ENCODE measurements at regions not wholly inside any gene's neighbourhood (a gene's known extent, or its start where the extent isn't known, plus 50 kb on each side); places are given as distances from the start of the nearest gene placed in this dataset.
A peak's percentile ranks its signal among the peaks of the same experiment; 100 is the strongest.
"Not testable (repeated sequence)": the region's sequence is repeated elsewhere in the genome, so short reads cannot be mapped to it uniquely, and the experiment has no call there.

- DNase-seq (ENCODE audit: low spot score) = no peak
Observed at GRCh38 chr5:126056352-126056751, 366.9 kb upstream of the GRAMD2B start.

GRCh38 chr5:126056851-126057622 is 366.2 kb upstream of the GRAMD2B start:
- peak; percentile 74 for DNase-seq (ENCODE audit: low spot score)

DNA sequence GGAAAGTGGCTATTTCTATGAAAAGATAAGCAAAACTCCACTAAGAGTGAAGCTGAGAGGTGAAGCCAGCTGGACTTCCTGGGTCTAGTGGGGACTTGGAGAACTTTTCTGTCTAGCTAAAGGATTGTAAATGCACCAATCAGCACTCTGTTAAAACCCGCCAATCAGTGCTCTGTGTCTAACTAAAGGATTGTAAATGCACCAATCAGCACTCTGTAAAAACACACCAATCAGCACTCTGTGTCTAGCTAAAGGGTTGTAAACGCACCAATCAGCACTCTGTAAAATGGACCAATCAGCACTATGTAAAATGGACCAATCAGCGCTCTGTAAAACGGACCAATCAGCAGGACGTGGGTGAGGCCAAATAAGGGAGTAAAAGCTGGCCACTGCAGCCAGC is 364.8 kb upstream of the GRAMD2B start:
- DNase-seq (ENCODE audit: low spot score) = not testable (repeated sequence)

- no peak for DNase-seq (ENCODE audit: low spot score)
Observed at GRCh38 chr5:126062398-126063221, 360.6 kb upstream of the GRAMD2B start.

- no peak for DNase-seq (ENCODE audit: low spot score)
Observed at GRCh38 chr5:126065061-126065460, 358.1 kb upstream of the GRAMD2B start.

DNA sequence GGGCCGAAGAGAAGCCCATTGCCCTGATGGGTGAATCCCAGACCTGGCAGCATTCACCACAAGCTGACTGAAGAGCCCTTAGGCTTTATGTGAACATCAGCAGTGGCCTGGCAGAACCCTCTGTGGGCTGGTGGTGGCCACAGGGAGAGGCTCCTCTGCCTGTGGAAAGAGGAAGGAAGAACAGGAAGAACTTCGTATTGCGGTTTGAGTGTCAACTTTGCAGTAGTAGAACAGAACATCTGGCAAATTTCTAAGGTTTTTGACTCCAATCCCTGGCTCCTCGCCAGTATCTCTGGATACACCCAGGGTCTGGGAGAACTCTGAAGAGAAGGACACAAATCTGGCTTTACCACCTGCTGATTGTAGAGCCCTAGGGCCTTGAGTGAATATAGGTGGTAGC is 356.4 kb upstream of the GRAMD2B start:
- DNase-seq (ENCODE audit: low spot score) = no peak

GRCh38 chr5:126067404-126067803 is 355.8 kb upstream of the GRAMD2B start:
- no peak for DNase-seq (ENCODE audit: low spot score)

- no peak for DNase-seq (ENCODE audit: low spot score)
Observed at GRCh38 chr5:126069329-126069728, 353.9 kb upstream of the GRAMD2B start.

DNA sequence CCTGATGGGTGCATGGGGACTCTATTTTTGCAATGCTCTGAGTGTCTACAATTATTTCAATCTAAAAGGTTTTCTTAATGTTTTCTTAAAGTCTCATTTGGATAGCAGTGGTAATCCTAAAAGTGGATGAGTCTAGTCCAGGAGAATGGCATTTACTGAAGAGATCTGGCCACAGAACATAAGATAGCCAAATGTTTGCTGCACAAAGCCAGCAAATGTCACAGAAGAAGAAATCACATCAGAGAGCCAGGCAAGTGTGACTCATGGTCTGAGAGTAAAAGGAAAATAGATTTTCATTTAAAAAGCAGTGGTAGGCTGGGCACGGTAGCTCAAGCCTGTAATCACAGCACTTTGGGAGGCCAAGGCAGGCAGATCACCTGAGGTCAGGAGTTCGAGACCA is 352.7 kb upstream of the GRAMD2B start:
- no peak for DNase-seq (ENCODE audit: low spot score)

- no peak for DNase-seq (ENCODE audit: low spot score)
Observed at GRCh38 chr5:126074538-126074937, 348.7 kb upstream of the GRAMD2B start.

DNA sequence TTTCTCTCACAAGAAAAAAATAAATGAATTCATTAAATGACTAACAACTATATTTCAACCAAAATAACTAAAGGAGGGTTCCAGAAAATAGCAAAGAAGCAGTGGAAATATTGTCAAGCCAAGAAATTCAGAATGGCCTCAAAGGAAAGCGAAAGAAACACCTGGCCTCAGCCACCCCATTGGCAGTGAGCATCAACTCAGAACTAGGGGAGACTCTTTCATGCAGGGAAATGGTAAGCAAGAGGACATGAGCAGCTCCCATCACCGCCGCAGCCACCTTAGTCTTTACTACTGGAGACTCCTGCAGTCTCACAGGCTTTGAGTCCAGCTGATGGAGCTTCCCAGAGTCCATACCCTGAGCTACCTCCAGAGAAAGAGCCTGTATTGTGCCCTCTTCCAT is 343.9 kb upstream of the GRAMD2B start:
- DNase-seq (ENCODE audit: low spot score) = no peak

- no peak for DNase-seq (ENCODE audit: low spot score)
Observed at GRCh38 chr5:126081209-126081608, 342.0 kb upstream of the GRAMD2B start.

DNA sequence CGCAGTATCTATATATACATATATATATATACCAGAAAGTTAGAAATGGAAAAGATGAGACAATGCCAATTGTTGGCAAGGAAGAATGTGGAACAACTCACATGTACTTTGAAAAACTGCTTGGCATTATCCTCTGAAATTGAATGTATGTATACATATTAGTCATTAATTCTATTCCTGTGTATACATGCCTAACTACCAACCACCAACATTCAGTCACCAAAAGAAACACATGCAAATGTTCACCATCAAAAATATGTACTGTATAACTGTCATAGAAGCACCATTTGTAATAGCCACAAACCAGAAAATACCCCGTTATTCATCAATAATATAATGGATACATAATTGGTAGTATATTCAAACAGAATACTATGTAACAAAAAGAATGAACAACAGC is 330.2 kb upstream of the GRAMD2B start:
- DNase-seq (ENCODE audit: low spot score) = no peak

GRCh38 chr5:126093718-126094117 is 329.5 kb upstream of the GRAMD2B start:
- no peak for DNase-seq (ENCODE audit: low spot score)

DNA sequence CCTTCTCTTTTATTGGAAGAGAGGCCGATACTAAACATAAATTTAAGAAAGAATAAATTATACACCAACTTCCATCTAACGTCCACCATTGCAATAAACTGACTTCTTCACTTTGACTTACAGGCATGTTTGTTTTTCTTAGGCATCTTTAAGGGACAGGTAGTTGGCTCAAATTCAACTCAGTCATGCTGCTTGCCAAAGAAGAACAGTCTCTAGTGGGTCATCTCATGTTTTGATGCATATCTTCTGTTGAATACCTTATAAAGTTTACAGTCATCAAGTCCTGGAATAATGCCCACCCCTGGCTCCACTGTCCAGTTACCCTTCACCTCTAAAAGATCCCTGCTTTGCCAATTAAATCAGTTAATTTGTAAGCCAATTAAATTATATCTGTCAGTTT is 328.2 kb upstream of the GRAMD2B start:
- no peak for DNase-seq (ENCODE audit: low spot score)

DNA sequence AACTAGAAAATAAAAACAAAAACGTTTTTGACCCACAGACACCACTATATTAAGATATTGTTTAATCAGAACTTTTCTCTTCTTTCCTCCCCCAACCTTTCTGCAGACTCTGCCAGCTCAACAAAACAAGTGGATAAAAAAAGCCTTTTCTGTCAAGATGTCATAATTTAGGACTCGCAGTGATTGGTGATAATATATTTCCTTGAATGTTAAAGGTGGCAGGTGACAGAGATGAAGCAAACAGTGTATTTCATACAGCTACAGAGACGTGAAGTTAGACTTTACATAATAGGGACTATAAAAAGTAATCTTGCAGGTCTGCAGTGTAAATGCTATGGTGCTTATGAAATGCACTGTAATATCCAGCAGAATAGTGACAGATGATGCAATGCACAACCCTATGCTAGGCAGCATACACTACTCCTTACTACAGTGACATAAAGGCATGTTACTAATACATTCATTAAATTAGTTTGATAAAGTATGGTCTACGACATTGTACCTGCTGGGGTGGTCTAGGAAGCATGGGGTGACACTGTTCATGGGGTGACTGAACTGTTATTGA is 326.7 kb upstream of the GRAMD2B start:
- DNase-seq (ENCODE audit: low spot score) = no peak

DNA sequence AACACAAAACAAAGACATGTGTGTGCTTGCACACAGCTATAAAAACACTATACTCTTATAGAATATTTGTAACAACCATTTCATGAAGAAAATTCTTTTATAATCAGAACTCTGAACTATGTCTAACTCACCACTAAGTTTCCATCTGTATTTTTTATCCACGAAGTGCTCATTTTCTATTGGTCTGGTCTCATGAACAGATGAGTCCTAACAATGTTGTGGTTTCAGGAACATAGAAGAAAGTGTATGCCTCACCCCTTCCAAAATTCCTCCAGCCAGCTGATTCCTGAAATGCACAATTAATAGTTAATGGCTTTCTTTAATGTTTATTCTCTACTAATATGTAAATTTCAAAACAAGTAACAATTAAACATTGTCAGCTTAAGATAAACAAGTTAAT is 325.3 kb upstream of the GRAMD2B start:
- DNase-seq (ENCODE audit: low spot score) = no peak

GRCh38 chr5:126098330-126099017 is 324.7 kb upstream of the GRAMD2B start:
- no peak for DNase-seq (ENCODE audit: low spot score)

DNA sequence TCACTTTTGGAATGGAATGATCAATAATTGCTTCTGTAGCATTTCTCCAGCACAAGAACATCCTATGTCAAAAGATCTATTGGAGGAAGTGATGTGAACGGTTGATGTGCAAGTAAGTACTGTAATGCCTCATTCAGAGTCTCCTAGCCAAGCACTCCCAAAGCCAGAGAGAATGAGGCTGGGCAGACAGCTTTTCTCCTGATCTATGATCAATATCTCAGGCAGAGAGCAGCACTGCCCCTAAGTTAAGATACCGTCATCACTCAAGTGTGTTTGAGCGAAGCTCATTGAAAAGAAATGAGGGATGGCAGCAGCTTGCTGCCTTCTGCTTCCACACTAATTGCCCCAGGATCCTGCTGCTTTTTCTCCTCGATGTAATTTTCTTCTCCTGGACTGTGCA is 324.1 kb upstream of the GRAMD2B start:
- no peak for DNase-seq (ENCODE audit: low spot score)

- DNase-seq (ENCODE audit: low spot score) = peak; percentile 35
Observed at GRCh38 chr5:126100767-126101166, 322.4 kb upstream of the GRAMD2B start.

DNA sequence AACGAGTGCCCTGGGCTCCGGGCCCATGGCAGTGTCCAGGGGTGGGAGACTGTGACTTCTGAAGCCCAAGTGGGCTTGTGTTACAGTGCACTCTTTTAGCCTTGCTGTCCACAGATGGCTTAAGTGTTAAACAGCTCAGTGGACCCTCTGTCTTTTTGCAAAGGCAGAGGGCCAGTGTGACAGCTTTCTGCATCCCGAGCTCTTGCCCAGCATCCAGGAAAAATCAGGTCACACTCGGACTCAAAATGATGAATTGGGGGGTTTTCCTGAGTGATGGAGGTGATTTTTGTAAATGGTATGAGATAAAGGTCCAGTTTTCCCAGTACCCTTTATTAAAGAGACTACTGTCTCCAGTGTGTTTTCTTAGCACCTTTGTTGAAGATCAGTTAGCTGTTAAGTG is 321.3 kb upstream of the GRAMD2B start:
- no peak for DNase-seq (ENCODE audit: low spot score)

- no peak for DNase-seq (ENCODE audit: low spot score)
Observed at GRCh38 chr5:126103050-126103449, 320.2 kb upstream of the GRAMD2B start.

DNA sequence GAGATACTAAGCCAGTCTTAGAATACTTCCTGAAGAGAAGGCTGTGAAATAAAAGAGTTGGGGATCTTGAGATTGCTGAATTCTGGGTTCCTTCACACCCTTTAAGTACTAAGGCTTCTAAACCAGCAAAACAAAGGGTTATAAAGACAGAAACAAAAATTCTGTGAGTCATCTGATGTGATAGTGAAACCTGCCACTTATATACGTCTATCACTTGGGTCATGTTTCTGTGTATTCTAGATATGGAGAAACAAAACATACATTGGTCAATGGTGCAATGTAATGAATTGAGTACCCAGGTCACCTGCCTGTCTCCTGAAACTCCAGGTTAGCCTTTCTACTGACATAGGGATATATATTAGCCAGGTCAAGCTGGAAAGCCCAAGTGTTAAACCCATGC is 319.3 kb upstream of the GRAMD2B start:
- DNase-seq (ENCODE audit: low spot score) = no peak
